ENCODE measurements at regions not wholly inside any gene's neighbourhood (a gene's known extent, or its start where the extent isn't known, plus 50 kb on each side); places are given as distances from the start of the nearest gene placed in this dataset.

DNA sequence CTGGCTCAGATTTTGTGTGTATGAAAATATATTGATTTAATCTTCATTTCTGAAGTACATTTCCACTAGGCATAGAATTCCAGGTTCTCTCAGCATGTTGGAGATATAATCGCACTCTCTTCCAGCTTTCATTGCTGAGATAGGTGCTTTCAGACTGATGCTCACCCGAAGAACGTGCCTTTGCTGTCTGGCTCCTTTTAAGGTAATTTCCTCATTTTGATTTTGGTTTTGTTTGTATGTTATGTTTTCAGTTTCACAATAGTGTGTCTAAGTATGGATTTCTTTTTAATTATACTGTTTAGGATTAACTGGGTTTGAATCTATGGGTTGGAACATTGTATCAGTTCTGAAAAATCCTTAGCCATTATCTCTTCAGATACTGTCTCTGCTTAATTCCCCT is 132.0 kb upstream of the NFIB start:
- Histone ChIP-seq H3K9me1 (replicated peaks; ENCODE audit: control insufficient read depth, extremely low read depth, insufficient read depth, low read length) (no peaks in the 10 kb centered on the region), H3K36me3 (ENCODE audit: control insufficient read depth in 2 of 2, extremely low read depth in 1 of 2, insufficient read depth in 2 of 2, low read length in 2 of 2) (no peaks in the 10 kb centered on the region), H3K4me2 (ENCODE audit: insufficient read depth, low read length) (no peak overlapping the region), H2AFZ (ENCODE audit: low read depth, low read length) (no peak overlapping the region), H3K9me3 (replicated peaks; ENCODE audit: control insufficient read depth, insufficient read depth, low read length) (no peaks in the 10 kb centered on the region), H4K20me1 (replicated peaks; ENCODE audit: control insufficient read depth, extremely low read depth, insufficient read depth, low read length) (no peaks in the 10 kb centered on the region), H3K9ac (replicated peaks; ENCODE audit: extremely low read depth, insufficient read depth, low read length) (no peak overlapping the region), H3K27me3 (ENCODE audit: control insufficient read depth in 2 of 2, insufficient read depth in 2 of 2, low read length in 2 of 2) (no peaks in the 10 kb centered on the region), H3K27ac (ENCODE audit: insufficient read depth, low read depth, low read length) (no peak overlapping the region), H3K79me2 (ENCODE audit: control insufficient read depth, insufficient read depth, low read length) (no peaks in the 10 kb centered on the region), H3K4me3 (replicated peaks in 1 of 3; ENCODE audit: insufficient read depth in 1 of 3, low read depth in 1 of 3, low read length in 3 of 3) (no peak overlapping the region), H3K4me1 (ENCODE audit: control insufficient read depth, extremely low read depth, insufficient read depth, low read length) (no peaks in the 10 kb centered on the region)
- intact Hi-C loops (cut with micrococcal nuclease) = no loop called here
- FAIRE-seq = no peak
- no TSS peak for BruUV-seq (replicated peaks)
- ChIA-PET CTCF (no interaction called here), POLR2A (no interaction called here)
- dilution Hi-C loops (cut with MboI; ENCODE audit: extremely low pct_ligation_motif_present, low sequenced_read_pairs) = no loop called here
- TF ChIP-seq, protein P1, sequence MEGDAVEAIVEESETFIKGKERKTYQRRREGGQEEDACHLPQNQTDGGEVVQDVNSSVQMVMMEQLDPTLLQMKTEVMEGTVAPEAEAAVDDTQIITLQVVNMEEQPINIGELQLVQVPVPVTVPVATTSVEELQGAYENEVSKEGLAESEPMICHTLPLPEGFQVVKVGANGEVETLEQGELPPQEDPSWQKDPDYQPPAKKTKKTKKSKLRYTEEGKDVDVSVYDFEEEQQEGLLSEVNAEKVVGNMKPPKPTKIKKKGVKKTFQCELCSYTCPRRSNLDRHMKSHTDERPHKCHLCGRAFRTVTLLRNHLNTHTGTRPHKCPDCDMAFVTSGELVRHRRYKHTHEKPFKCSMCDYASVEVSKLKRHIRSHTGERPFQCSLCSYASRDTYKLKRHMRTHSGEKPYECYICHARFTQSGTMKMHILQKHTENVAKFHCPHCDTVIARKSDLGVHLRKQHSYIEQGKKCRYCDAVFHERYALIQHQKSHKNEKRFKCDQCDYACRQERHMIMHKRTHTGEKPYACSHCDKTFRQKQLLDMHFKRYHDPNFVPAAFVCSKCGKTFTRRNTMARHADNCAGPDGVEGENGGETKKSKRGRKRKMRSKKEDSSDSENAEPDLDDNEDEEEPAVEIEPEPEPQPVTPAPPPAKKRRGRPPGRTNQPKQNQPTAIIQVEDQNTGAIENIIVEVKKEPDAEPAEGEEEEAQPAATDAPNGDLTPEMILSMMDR (IDR thresholded peaks at IDR 0.05; ENCODE audit: extremely low read depth in 1 of 2, insufficient read depth in 1 of 2, low read depth in 1 of 2, low read length in 2 of 2) = no peak
- TF ChIP-seq MYC (IDR thresholded peaks at IDR 0.05; ENCODE audit: low read depth, low read length) (no peak), POLR2A (IDR thresholded peaks at IDR 0.05; ENCODE audit: low read depth, low read length) (no peak), FOS (IDR thresholded peaks at IDR 0.05; ENCODE audit: borderline replicate concordance, insufficient read depth, low read length) (no peak), POLR2AphosphoS5 (IDR thresholded peaks at IDR 0.05; ENCODE audit: insufficient read depth, low read depth, low read length) (no peak), JUN (IDR thresholded peaks at IDR 0.05; ENCODE audit: borderline replicate concordance, insufficient read depth, insufficient read length, low read depth) (no peak), GATA2 (IDR thresholded peaks at IDR 0.05; ENCODE audit: insufficient read depth, insufficient read length, low read depth, low read length) (no peak), EZH2 (IDR thresholded peaks at IDR 0.05; ENCODE audit: borderline replicate concordance, low read depth, low read length, severe bottlenecking) (no peak)
- TF ChIP-seq, protein P2, sequence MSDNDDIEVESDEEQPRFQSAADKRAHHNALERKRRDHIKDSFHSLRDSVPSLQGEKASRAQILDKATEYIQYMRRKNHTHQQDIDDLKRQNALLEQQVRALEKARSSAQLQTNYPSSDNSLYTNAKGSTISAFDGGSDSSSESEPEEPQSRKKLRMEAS (IDR thresholded peaks at IDR 0.05; ENCODE audit: insufficient read depth, insufficient read length) = no peak
- DNase-seq (ENCODE audit: low read depth, low spot score) = no peak
